Panc1 (cell line): ENCODE measurements at regions not wholly inside any gene's neighbourhood (a gene's known extent, or its start where the extent isn't known, plus 50 kb on each side); places are given as distances from the start of the nearest gene placed in this dataset.

Experiments
- ATAC-seq: fragments of 200-7000 bp; cut with Tn5 transposase; 2 replicates; pipeline ENCODE4 v1.9.1; 2020; ENCODE audit warnings: mild to moderate bottlenecking, moderate library complexity
- BruUV-seq: library from RNA; stranded (reverse); fragments of 400-500 nt; replicated peaks from 2 replicates; lab custom pipeline; 2021; lab: Mats Ljungman, UMichigan
- CTCF ChIA-PET: fragments of 300-600 bp; sonication (Branson Sonifier 250); formaldehyde crosslinking; loops from one replicate; lab custom pipeline; 2022; ENCODE audit warnings: antibody characterized with exemption; lab: Charles Lee
- POLR2A ChIA-PET: fragments of 300-600 bp; sonication (Branson Sonifier 250); formaldehyde crosslinking; loops from one replicate; lab custom pipeline; 2022; ENCODE audit warnings: antibody characterized with exemption; lab: Charles Lee
- DNase-seq: peaks from one replicate; pipeline ENCODE4 v3.0.0-alpha.2; 2010; ENCODE audit warnings: low read depth, low spot score
- H3K27ac ChIP-seq: 2 replicates; pipeline ENCODE4 v1.5.1; 2011; ENCODE audit warnings: mild to moderate bottlenecking, low read length, inconsistent platforms
- H3K27me3 ChIP-seq: fragments of 200-500 bp; sonication (Bioruptor generic); 2 replicates; pipeline ENCODE4 v1.6.0; 2014; ENCODE audit warnings: low read length, inconsistent platforms; ENCODE audit not compliant: control insufficient read depth, insufficient read depth
- H3K36me3 ChIP-seq: fragments of 200-500 bp; sonication (Bioruptor generic); 2 replicates; pipeline ENCODE4 v1.5.1; 2014; ENCODE audit warnings: inconsistent platforms, mild to moderate bottlenecking, low read length, moderate library complexity; ENCODE audit not compliant: control insufficient read depth, insufficient read depth
- H3K4me1 ChIP-seq: 2 replicates; pipeline ENCODE4 v1.5.1; 2011; ENCODE audit warnings: inconsistent platforms, mild to moderate bottlenecking, low read length, moderate library complexity; ENCODE audit not compliant: control insufficient read depth, insufficient read depth
- H3K4me3 ChIP-seq, 2 experiments: 2 replicates each; pipeline ENCODE4 v1.5.1; 2011 to 2012; ENCODE audit warnings: low read depth in 2 of 2, low read length in 2 of 2, mild to moderate bottlenecking in 2 of 2, inconsistent platforms in 1 of 2, moderate library complexity in 1 of 2
- H3K9me3 ChIP-seq: fragments of 200-500 bp; sonication (Bioruptor generic); 2 replicates; pipeline ENCODE4 v1.5.1; 2014; ENCODE audit warnings: low read depth, mild to moderate bottlenecking, inconsistent platforms, low read length, moderate library complexity; ENCODE audit not compliant: control insufficient read depth, insufficient read depth
- CTCF ChIP-seq: fragments of 450-650 bp; IDR thresholded peaks from 2 replicates; pipeline ENCODE4 v1.5.1; 2017; ENCODE audit warnings: mild to moderate bottlenecking
- POLR2AphosphoS5 ChIP-seq: IDR thresholded peaks from 2 replicates; pipeline ENCODE4 v1.6.1; 2012; ENCODE audit warnings: mild to moderate bottlenecking, low read depth, low read length, moderate library complexity
- REST ChIP-seq, 2 experiments: IDR thresholded peaks; 2 replicates each; pipeline ENCODE4 v1.6.1; 2011 to 2012; ENCODE audit warnings: low read depth in 2 of 2, control low read depth in 1 of 2, low read length in 1 of 2, mild to moderate bottlenecking in 1 of 2, moderate library complexity in 1 of 2; ENCODE audit not compliant: insufficient read depth in 1 of 2
- SIN3A ChIP-seq: IDR thresholded peaks from 2 replicates; pipeline ENCODE4 v1.6.1; 2012; ENCODE audit warnings: low read depth, mild to moderate bottlenecking, low read length, moderate library complexity, borderline replicate concordance; ENCODE audit not compliant: insufficient read depth
- TCF7L2 ChIP-seq: IDR thresholded peaks from 2 replicates; pipeline ENCODE4 v1.6.1; 2011; ENCODE audit warnings: mild to moderate bottlenecking, low read depth, low read length, inconsistent platforms
- in situ Hi-C: cut with HindIII; loops from 2 replicates; pipeline ENCODE4 v1.10.0; 2016; ENCODE audit warnings: low sequenced_read_pairs, low pct_unique_long_range_greater_than_20kb
- intact Hi-C: fragments of 100-400 bp; cut with micrococcal nuclease; formaldehyde crosslinking; loops from one replicate; pipeline ENCODE4 v1.10.0; 2022; ENCODE audit not compliant: unreplicated experiment

- in situ Hi-C loops = no loop called here
- H3K36me3 ChIP-seq = no peaks in the 10 kb centered on the region
- ATAC-seq (no peak), DNase-seq (no peak)
- no peaks in the 10 kb centered on the region; the same call in 1 of the 2 replicates for H3K9me3 ChIP-seq
- no peak for TF ChIP-seq REST (IDR thresholded peaks at IDR 0.05; ENCODE audit: insufficient read depth in 1 of 2, low read depth in 2 of 2, low read length in 1 of 2)
- TF ChIP-seq POLR2AphosphoS5 = no peak
- ChIA-PET POLR2A (no interaction called here), CTCF (no interaction called here)
- H3K4me1 ChIP-seq = no peaks in the 10 kb centered on the region
- intact Hi-C loops = no loop called here
- no TSS peak for BruUV-seq
- no peak overlapping the region for H3K4me3 ChIP-seq
- no peaks in the 10 kb centered on the region for H3K27me3 ChIP-seq
- H3K27ac ChIP-seq = no peak overlapping the region
Observed at GRCh38 chr12:33253178-33253577, 186.4 kb downstream of the SYT10 start.

- no peaks in the 10 kb centered on the region for H3K4me1 ChIP-seq
- POLR2A ChIA-PET = no interaction called here
- in situ Hi-C loops = no loop called here
- H3K9me3 ChIP-seq = no peaks in the 10 kb centered on the region; the same call in 1 of the 2 replicates
- intact Hi-C loops = no loop called here
- BruUV-seq = no TSS peak
- no peak for TF ChIP-seq POLR2AphosphoS5
- no peak for TF ChIP-seq SIN3A
- TF ChIP-seq REST (IDR thresholded peaks at IDR 0.05; ENCODE audit: insufficient read depth in 1 of 2, low read depth in 2 of 2, low read length in 1 of 2) = no peak
- TF ChIP-seq TCF7L2 = no peak
- TF ChIP-seq CTCF = no peak
- DNase-seq = no peak
- CTCF ChIA-PET = no interaction called here
- ATAC-seq = no peak
- no peak overlapping the region for H3K27ac ChIP-seq
- H3K4me3 ChIP-seq = no peak overlapping the region
- no peaks in the 10 kb centered on the region for H3K36me3 ChIP-seq
- H3K27me3 ChIP-seq = no peaks in the 10 kb centered on the region
Observed at GRCh38 chr12:33251548-33251947, 188.1 kb downstream of the SYT10 start.
